ENCODE measurements at regions not wholly inside any gene's neighbourhood (a gene's known extent, or its start where the extent isn't known, plus 50 kb on each side); places are given as distances from the start of the nearest gene placed in this dataset.

DNA sequence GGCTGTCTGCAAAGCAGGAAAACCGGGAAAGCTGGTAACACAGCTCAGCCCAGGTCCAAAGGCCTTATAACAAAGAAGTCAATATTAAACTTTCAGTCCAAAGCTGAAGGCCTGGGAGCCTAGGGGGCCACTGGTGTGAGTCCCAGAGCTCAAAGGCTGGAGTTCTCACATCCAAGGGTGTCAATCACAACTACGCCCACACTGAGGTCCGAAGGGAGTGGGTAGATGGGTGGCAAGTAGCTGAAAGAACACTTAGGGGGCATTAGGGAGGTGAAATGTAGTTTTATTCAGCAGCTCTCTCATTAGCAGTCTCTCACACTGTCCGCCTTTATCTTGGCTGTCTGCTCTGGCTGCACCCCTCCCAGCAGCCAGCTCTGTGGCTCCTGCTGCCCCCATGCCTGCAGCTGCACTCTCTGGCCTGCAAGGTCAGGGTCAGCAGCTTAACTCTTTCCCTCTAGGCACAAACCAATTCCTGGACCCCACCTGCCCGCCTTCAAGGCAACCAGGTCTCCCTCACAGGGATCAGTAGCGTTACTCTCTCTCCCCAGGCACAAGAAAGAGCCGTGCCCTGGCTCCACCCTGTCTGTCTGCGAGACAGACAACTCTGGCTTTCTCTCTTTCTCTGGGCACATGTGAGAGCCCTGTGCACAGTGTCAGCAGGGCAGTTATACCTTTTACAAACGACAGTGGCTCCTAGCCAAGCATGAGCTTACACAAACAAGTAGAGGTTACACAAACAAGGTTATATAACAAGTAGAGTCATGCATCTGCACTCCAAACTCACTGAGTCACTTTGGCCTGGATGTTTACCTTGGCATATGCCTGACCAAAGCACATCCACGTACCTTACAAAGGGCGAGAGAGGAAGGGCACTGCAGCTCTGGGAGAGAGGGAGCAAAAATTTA, 249.4 kb upstream of the PCDH20 start:
- ATAC-seq (ENCODE audit: low read depth) (no peak), DNase-seq (no peak)
- no peak overlapping the region for H3K56ac ChIP-seq (ENCODE audit: extremely low read depth, insufficient read depth, low read length)
- no peak overlapping the region for H2BK15ac ChIP-seq (ENCODE audit: low read depth, low read length)
- intact Hi-C loops (cut with micrococcal nuclease) (no loop called here), dilution Hi-C loops (cut with HindIII; ENCODE audit: low sequenced_read_pairs, unreplicated experiment) (no loop called here), in situ Hi-C loops (cut with MboI; ENCODE audit: low sequenced_read_pairs) (no loop called here)
- no peak overlapping the region for H2AFZ ChIP-seq (replicated peaks; ENCODE audit: low read length, poor library complexity)
- no peak overlapping the region for H3K4ac ChIP-seq (ENCODE audit: low read depth, low read length)
- TF ChIP-seq CEBPB (IDR thresholded peaks at IDR 0.05; ENCODE audit: low read depth, low read length) (no peak), SMC3 (IDR thresholded peaks at IDR 0.05; ENCODE audit: low read depth, low read length) (no peak), RFX5 (IDR thresholded peaks at IDR 0.05; ENCODE audit: low read depth, low read length) (no peak), BHLHE40 (IDR thresholded peaks at IDR 0.05; ENCODE audit: low read depth, low read length) (no peak), NFE2L2 (IDR thresholded peaks at IDR 0.05; ENCODE audit: low read depth, low read length) (no peak), RCOR1 (IDR thresholded peaks at IDR 0.05; ENCODE audit: insufficient replicate concordance, low read length) (no peak), CHD1 (IDR thresholded peaks at IDR 0.05; ENCODE audit: low read depth, low read length) (no peak), MAZ (IDR thresholded peaks at IDR 0.05; ENCODE audit: borderline replicate concordance, low read depth, low read length) (no peak), RAD21 (IDR thresholded peaks at IDR 0.05; ENCODE audit: low read length) (no peak), POLR2A (IDR thresholded peaks at IDR 0.05; ENCODE audit: low read depth, low read length) (no peak), MAFK (IDR thresholded peaks at IDR 0.05; ENCODE audit: low read depth, low read length) (no peak), MXI1 (IDR thresholded peaks at IDR 0.05; ENCODE audit: borderline replicate concordance, low read depth, low read length) (no peak), FOS (IDR thresholded peaks at IDR 0.05; ENCODE audit: low read depth, low read length) (no peak)
- TF ChIP-seq, protein P1, sequence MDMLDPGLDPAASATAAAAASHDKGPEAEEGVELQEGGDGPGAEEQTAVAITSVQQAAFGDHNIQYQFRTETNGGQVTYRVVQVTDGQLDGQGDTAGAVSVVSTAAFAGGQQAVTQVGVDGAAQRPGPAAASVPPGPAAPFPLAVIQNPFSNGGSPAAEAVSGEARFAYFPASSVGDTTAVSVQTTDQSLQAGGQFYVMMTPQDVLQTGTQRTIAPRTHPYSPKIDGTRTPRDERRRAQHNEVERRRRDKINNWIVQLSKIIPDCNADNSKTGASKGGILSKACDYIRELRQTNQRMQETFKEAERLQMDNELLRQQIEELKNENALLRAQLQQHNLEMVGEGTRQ (IDR thresholded peaks at IDR 0.05; ENCODE audit: low read depth, low read length), result no peak
- TF ChIP-seq, protein P2, sequence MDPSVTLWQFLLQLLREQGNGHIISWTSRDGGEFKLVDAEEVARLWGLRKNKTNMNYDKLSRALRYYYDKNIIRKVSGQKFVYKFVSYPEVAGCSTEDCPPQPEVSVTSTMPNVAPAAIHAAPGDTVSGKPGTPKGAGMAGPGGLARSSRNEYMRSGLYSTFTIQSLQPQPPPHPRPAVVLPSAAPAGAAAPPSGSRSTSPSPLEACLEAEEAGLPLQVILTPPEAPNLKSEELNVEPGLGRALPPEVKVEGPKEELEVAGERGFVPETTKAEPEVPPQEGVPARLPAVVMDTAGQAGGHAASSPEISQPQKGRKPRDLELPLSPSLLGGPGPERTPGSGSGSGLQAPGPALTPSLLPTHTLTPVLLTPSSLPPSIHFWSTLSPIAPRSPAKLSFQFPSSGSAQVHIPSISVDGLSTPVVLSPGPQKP (IDR thresholded peaks at IDR 0.05; ENCODE audit: borderline replicate concordance, low read depth, low read length), result no peak
- TF ChIP-seq, protein P3, sequence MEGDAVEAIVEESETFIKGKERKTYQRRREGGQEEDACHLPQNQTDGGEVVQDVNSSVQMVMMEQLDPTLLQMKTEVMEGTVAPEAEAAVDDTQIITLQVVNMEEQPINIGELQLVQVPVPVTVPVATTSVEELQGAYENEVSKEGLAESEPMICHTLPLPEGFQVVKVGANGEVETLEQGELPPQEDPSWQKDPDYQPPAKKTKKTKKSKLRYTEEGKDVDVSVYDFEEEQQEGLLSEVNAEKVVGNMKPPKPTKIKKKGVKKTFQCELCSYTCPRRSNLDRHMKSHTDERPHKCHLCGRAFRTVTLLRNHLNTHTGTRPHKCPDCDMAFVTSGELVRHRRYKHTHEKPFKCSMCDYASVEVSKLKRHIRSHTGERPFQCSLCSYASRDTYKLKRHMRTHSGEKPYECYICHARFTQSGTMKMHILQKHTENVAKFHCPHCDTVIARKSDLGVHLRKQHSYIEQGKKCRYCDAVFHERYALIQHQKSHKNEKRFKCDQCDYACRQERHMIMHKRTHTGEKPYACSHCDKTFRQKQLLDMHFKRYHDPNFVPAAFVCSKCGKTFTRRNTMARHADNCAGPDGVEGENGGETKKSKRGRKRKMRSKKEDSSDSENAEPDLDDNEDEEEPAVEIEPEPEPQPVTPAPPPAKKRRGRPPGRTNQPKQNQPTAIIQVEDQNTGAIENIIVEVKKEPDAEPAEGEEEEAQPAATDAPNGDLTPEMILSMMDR (conservative IDR thresholded peaks at IDR 0.05; ENCODE audit: low read depth, low read length), result no peak
- no peaks in the 10 kb centered on the region for H4K20me1 ChIP-seq (ENCODE audit: insufficient read depth, low read length)
- H3K9me1 ChIP-seq (ENCODE audit: insufficient read depth, low read length), result no peaks in the 10 kb centered on the region
- H4K8ac ChIP-seq (ENCODE audit: low read depth in 2 of 2, low read length in 2 of 2), result no peak overlapping the region
- no peak overlapping the region for H3K4me3 ChIP-seq (ENCODE audit: insufficient read depth, low read depth, low read length)
- H3K36me3 ChIP-seq (ENCODE audit: control insufficient read depth, insufficient read depth, low read length), result no peaks in the 10 kb centered on the region
- no peak overlapping the region for H3K9ac ChIP-seq (ENCODE audit: low read depth, low read length)
- ChIA-PET CTCF (no interaction called here), POLR2A (ENCODE audit: unreplicated experiment) (no interaction called here)
- no CpG with 5 or more reads among the region's 11 CpGs for WGBS, 2 experiments (ENCODE audit: extremely low coverage in 2 of 2, insufficient read length in 1 of 2)
- no peaks in the 10 kb centered on the region for H3K27me3 ChIP-seq (ENCODE audit: control insufficient read depth, insufficient read depth, low read length)
- H3K14ac ChIP-seq (replicated peaks; ENCODE audit: low read depth, low read length), result no peak overlapping the region
- no peak overlapping the region for H3K4me2 ChIP-seq (ENCODE audit: low read depth, low read length)
- H4K91ac ChIP-seq (ENCODE audit: insufficient read depth, low read depth, low read length), result no peak overlapping the region
- no peak overlapping the region for H3K18ac ChIP-seq (ENCODE audit: low read depth, low read length)
- no peak overlapping the region for H3K27ac ChIP-seq (ENCODE audit: insufficient read depth, low read length)
- BruUV-seq (replicated peaks), result no TSS peak
- H4K5ac ChIP-seq (ENCODE audit: low read depth, low read length), result no peak overlapping the region
- no peak overlapping the region for H3K23ac ChIP-seq (ENCODE audit: low read depth, low read length)
- no peak overlapping the region for H2BK5ac ChIP-seq (ENCODE audit: low read depth, low read length, poor library complexity, severe bottlenecking)
- no peaks in the 10 kb centered on the region for H3K79me1 ChIP-seq (ENCODE audit: low read depth in 1 of 2, low read length in 2 of 2)
- no peak overlapping the region for H2AK5ac ChIP-seq (ENCODE audit: low read depth, low read length)
- H2BK120ac ChIP-seq (ENCODE audit: low read depth, low read length), result no peak overlapping the region
- H2AK9ac ChIP-seq (replicated peaks; ENCODE audit: low read depth, low read length, poor library complexity), result no peak overlapping the region
- H3K9me3 ChIP-seq (ENCODE audit: control insufficient read depth, insufficient read depth, low read length), result peaks cover 9% of the 10 kb centered on the region
- no peak overlapping the region for H2BK20ac ChIP-seq (ENCODE audit: low read depth, low read length)
- no peaks in the 10 kb centered on the region for H3K4me1 ChIP-seq (ENCODE audit: control insufficient read depth, insufficient read depth, low read length)
